ENCODE measurements at regions not wholly inside any gene's neighbourhood (a gene's known extent, or its start where the extent isn't known, plus 50 kb on each side); places are given as distances from the start of the nearest gene placed in this dataset.

DNA sequence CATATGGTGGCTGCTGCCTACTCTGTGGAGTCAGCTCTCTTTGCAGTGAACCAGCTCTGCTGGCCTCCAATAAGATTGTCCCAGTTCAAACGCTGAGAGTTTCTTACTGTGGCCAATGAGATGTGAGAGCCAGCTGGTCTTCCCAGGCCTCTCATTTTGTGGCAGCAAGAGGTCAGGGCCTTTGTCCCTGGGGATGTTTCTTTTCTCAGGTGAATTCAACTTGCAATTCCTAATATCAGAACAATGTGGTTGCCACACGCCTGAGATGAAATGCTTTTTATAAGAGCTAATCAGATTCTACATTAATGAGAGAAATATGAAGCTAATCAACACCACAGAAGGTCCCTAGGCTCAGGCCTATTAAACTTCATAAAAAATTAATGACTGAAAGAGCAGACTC lies 660.1 kb upstream of the CAMK1G start:
- no peak for DNase-seq

DNA sequence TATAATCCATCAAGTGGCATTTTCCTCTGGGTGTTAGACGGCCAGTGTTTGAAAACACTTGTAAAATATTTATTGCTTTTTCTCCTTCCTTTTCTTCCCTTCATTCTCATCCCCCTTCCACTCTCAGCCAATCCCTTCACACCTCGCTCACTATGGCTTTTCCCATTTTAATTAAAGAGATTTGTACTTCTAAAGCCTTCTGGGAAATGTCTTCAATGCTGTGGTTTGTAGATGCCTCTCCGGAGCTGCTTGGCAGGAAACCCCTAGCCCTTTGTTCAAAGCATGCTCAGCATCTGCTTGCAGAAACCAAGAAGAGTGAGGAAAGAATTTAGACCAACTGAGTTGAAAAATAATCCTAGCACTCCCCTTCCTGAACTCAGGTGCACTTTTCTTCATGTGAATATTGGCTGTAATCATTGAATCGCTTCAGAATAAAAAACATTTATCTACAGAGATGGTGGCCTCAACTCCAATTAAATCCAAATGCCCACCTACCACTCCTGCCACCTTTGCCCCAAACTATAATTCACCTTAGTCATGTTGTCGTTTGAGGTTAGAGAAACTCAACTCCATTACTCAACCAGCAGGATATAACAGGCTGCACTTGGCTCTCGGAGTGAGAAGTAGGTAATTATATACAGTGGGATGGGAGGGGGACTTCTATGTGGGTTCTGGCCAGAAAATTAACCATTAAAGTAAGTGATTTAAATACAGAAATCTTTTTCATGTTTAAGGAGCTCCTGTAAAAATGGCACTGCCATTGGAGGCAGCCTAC lies 659.4 kb upstream of the CAMK1G start:
- no peak for DNase-seq

DNA sequence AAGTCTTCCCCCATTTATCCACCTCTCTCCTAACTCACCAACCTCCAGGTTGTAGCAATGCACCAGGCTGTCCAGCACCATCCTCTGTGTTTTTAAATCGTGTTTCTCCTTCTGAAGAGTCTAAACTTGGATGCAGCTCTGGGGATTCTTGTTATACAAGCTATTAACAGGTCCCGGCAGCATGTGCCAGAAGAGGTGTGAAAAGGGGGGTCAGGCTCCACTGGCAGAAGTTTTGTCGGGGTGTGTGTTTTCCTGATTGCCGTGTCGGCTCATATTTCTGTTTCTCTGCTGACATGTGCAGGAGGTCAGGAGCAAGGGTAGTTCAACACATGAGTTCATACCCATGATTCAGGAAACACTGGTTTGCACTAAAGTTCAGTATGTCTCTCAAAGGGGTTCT lies 658.6 kb upstream of the CAMK1G start:
- no peak for DNase-seq

DNA sequence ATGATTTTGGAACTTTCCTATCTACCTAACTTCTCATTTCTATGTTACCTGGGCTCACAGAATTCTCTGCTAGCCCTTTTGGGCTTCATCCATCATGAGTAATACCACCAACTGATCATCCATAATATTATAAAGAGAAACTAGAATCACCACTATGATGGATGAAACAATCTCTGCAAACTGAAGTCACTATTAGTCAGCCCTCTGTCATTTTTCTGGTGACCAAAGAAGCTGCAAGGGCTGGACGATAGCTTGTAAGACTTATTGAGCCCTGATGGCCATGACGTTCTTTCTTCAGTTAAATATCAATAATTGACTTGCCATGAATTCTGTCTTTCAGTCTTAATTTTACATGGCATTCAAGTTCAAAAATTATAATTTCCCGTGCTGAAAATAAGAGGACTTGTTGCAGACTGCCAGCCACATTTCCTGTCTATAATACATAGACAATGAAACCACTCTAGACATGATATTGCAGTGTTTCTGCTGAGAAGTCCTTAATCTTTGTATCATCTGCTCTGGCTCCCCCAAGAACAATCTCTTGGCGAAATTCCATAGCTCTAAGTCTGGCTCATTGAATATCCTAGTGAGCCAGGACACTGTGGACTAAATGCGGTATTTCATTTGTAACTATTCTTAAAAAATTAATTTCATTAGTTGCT lies 655.0 kb upstream of the CAMK1G start:
- no peak for DNase-seq

DNA sequence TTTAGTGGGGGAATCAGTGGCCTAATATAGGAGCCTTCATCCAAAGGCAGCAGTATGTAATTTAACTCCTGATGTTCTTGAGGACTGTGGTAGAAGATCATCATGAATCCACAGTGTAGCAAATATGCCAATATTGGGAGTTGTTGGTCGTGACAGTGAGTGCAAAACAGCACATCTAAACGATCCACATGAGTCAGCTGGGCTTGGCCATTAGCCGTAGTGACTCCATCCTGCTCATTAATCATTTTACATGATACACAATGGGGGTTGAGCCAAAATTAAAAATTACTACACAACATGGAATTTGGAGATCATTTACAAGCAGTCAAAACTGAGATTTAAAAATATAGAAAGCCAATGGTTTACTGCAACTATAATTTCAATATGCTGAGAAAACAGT lies 653.9 kb upstream of the CAMK1G start:
- no peak for DNase-seq

DNA sequence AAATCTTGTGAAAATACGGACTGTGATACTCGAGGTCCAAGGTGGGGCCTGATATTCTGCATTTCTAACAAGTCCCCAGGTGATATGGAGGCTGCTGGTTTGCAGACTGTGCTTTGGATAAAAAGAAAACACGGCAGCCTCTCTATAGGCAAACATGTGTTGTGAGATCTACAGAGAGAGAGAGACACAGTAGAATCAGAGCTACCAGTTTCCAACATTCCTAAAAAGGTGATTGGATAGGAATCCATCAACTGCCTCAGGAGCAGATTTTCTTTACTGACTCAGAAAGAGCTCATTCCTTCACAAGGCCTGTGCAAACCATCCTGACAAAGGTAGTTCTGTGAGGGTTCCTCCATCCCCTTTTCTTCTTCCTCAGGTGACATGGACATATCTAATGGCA lies 651.6 kb upstream of the CAMK1G start:
- DNase-seq, result no peak

DNA sequence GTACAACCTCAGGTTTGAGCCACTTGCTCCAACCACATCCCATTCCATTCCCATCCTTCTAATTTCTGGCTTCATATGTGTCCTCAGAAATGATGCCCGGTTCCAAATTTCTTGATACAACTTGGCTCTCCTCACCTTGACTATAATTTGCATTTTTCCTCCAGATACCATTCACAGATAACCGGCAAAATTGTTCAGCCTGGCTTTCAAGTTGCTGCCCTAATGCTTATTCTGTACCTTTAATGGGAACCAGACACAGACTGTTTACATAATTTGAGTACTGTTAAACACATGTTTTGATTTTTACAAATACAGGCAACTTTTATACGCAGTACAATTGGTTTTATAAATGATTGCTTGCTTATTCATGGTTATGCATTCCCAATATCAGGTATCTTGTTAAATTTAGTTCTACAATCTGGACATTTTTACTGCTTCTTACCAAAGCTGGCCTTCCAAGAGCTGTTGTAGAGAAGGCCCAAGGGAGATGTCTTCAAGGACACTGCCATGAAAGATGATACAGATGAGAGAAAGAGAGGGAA lies 649.5 kb upstream of the CAMK1G start:
- DNase-seq, result no peak

DNA sequence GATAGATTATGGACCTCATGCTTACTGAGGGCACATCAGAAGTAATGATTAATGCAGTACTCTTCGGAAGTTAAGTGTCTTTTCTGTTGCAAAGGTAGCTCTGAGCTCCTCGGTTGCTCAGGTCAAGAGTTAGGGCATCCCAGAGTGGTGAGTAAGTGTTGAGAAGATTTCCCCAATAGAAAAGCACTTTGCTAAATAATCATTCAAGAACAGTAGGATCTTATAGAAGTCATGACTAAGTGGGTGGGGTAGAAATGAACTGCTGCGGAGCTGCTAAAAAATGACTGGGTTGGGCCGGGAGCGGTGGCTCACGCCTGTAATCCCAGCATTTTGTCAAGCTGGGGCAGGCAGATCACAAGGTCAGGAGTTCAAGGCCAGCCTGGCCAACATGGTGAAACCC lies 648.6 kb upstream of the CAMK1G start:
- no peak for DNase-seq

DNA sequence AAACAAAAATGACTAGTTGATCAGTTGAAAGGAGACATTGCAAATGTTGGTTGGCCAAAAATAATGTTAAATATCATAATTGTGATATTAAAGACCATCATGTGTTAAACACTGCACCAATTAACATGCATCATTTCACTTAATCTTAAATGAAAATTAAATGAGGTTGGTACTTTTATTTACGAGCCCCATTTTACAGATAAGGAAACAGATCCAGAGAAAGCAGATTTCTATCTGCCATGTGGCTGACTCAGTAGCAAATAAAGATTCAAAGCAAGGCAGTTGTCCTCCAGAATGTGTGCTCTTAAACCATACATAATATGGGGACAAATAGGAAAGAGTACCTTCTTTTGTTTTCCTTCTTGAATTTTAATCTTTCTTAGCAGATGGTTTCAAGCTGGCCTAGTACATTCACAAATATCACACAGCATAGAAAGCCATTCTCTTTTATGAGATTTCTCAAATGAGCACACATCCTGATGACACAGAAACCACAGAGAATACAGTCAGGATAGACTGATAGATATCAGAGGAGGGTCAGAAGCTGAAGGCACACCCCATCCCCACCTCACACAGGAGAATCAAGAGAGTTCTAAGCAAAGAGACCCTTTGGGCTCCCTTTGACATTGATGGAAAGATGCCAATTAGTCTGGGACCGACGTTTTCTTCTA lies 647.9 kb upstream of the CAMK1G start:
- DNase-seq, result no peak

DNA sequence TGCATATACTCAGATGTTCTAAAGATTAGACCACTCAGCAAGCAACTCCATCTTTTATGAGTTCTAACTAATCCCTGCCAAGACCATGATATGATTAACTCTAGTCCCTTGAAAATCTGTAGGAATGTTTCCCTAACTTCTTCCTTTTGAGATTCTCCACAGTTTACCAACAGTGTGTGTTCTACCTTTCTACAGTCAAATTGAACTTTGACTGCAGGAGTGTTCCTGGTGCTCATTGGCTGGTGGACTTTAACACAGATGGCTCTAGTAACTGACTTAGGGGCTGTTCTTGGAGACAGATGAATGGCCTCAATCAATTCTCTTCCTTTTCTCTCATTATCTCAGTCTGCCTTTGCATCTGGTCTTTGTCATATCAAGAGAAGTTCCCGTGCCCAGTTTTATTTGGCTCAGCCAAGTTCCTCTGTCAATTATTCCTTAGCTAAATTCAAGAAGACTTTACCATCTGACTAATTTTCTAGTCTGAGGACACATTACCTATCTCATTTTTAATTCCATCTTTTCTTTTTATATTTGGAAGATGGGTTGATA lies 643.9 kb upstream of the CAMK1G start:
- no peak for DNase-seq

DNA sequence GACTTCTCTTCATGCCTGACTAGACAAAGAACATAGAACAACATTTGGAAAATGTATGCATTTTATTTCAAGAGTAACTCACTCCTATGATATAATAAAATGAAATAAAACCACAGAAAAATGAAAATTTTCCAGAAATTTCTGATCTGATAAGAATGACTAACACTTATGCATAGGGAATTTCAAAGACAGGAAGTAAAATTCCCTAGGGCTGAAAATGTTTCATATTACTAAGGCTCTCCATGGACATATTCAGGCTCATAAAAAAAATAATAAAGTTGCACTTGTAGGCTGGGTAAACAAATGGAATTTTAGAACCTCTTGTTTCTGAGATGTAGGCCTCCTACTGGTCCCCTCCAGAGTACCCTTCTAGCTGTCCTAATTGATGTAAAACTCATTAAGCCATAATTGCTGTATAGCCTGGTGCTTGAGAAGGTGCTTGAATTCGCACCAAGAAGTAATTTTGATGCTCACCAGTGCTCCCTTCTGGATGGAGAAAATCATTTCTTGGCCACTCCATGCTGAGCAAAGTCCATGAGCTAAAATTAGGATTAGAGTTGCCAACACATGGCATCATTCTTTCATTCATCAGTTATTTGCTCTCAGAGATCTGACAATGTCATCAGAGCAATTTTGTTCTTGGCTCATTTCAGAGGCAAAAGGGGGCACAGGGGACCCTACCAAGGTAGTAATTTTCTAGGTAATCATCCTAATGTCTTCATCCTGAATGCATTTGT lies 641.0 kb upstream of the CAMK1G start:
- no peak for DNase-seq

DNA sequence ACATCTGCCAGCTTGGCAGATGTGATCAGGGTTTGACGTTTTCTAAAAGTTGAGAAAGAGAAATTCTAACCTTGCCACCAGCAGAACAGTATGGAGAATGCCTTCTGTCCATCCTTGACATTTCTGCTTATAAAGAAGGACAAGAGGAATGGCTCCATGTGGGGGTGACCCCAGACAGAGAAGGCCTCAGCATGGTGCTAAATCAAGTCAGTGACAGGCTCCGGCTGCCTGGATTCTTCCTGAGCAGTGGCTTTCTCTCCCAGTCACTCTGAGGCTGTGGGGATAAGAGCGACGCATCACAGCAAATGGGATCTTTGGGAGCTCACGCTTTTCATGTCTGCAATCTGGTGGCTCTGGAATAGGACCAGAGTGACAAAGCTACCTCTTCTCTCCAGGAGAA lies 640.2 kb upstream of the CAMK1G start:
- DNase-seq, result no peak

DNA sequence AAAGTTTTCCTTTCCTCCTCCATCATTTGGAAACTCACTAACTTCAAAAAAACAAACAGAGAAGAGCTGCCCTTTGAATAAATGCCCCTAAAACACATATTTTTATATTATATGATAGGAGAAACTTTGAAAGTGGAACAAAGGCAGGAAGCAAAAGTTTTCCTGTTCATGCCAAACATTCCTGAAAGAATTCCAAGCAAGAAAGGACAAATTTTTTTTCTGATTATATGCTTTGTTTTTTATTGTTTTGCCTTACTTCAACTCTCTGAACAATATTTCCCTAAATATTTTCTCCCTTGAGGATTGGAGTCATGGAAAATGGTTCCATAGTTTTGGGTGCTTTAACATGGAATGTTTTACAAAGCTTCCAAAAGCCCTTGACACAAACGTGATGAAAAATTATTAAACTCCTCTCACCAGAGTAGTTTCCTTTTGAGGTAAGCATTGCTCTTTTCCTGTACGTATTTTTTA lies 638.5 kb upstream of the CAMK1G start:
- DNase-seq, result no peak

DNA sequence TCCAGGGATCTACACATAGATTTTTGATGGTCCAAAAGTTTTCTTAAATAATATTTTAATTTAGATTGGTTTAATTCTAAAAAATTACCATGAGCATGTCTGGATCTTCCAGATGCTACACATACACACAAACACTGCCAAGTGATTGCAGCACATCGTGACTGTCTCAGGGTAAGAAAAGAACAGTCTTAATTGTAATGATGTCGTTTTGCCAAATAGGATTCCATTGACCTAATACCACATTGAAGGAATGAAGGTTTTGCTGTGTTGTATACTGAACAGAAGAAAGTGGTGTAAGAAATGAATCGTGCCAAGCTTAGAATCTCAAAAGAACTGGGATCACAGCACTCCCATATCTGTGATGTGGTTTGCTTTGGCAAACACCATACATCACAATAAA lies 633.3 kb upstream of the CAMK1G start:
- no peak for DNase-seq

DNA sequence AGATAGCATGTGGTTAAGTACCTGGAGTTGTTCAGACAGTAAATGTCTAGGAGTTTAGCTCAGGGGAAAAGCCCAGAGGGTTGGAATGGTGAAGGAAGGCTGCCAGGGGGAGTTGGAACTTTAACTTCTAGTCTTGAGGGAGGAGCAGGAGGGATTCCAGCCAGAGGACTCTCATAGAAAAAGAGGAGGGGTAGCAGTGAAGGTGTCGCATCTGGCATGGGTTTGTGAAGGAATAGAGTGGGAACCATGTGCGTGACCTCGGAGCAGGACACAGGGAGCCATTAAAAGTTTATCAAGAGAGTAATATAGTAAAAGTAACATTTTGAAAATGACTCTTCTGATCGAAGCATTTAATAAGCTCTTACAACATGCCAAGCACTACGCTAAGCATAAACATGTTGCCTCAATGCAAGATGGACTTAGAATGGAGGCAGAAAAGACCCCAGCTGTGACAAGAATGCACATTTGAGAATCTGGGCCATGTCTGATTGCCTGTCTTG lies 632.4 kb upstream of the CAMK1G start:
- no peak for DNase-seq

DNA sequence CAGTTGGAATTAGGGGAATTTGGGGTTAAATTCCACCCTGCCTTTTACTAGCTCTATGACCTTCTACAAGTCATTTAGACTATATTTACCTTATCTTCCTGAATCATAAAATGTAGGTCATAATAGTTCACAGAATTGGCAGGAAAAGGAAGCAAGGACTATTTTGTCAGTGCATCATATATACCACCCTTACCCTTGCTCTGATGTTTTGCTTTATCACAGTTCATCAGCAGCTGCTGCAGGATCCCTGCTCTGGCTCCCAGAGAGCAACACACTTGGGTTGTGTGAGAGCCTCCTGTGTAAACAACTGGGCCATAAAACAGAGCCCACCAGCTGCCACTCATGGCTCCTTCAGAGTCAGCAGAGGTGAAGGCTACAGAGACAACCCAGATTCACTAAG lies 631.6 kb upstream of the CAMK1G start:
- DNase-seq, result no peak

DNA sequence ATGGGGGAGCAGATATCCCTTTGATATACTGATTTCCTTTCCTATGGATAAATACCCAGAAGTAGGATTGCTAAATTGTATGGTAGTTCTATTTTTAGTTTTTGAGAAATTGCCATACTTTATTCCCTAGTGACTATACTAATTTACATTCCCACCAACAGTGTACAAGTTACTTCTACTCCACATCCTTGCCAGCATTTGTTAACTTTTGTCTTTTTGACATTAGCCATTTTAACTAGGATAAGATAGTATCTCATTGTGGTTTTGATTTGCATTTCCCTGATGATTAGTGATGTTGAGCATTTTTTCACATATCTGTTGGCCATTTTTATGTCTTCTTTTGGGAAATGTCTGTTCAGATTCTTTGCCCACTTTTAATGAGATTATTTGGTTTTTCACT lies 620.6 kb upstream of the CAMK1G start:
- DNase-seq, result no peak

DNA sequence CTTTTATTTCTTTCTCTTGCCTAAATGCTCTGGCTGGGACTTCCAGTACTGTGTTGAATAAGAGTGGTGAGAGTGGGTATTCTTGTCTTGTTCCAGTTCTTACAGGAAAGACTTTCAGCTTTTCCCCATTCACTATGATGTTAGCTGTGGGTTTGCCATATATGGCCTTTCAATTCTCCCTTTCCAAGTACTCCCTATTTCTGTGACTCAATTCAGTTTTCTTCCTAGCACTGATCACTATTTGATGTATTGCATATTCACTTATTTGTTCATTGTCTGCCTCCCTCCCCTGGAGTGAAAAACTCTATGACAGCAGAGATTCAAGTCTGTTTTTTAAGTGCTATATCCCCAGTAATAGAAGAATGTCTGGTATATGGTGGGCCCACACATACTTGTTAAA lies 618.2 kb upstream of the CAMK1G start:
- no peak for DNase-seq

DNA sequence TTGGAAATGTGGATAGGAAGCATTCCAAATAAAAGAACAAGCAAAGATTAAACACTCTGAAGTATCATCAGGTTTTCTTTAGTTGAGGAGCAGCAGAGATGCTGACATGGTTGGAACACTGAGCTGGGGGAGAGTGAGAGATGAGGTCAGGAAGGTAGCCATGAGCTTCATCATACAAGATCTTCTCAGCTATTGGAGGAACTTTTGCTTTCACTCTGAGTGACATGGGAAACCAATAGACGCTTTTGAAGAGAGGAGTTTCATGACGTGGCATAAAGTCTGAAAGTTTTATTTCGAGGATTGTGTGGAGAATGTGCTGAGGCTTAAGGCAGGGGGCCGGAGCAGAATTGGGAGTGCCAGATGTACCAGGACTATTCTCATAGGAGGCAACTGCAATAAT lies 616.2 kb upstream of the CAMK1G start:
- DNase-seq, result no peak

DNA sequence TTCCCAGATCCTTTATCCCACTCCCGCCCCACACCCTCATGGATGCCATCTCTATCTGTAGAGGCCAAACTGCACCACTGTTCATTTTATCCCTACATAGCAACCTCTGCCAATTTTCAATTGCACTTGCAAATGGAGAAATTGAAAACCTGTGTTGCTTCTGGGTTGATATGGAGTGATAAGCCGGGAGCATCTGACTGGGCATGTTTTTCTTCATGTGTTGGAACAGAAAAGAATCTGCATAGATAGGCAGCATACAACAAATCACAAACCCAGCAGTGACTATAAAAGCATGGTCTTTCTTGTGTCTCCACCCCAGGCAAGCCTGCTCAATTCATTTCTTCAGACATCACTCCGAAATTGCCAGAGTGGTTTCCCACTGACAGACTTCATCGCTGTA lies 608.8 kb upstream of the CAMK1G start:
- no peak for DNase-seq

DNA sequence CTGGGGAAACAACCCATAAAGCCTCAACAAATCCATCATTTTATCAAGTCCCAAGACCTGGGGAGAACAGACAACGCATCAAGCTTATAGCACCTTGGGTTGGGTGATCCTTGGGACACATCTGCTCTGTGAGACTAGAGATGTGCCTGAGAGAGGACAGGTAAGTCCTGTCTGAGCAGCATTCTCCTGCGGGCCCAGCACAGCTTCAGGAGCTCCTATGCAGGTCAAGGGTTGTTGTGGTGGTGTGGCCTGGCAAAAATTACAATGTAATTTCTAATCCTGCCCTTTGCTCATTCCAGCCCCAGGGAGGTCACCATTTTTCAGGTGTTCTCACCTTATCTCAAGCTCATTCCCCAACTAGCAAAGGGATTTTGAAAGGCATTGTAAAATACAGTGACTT lies 608.1 kb upstream of the CAMK1G start:
- no peak for DNase-seq

DNA sequence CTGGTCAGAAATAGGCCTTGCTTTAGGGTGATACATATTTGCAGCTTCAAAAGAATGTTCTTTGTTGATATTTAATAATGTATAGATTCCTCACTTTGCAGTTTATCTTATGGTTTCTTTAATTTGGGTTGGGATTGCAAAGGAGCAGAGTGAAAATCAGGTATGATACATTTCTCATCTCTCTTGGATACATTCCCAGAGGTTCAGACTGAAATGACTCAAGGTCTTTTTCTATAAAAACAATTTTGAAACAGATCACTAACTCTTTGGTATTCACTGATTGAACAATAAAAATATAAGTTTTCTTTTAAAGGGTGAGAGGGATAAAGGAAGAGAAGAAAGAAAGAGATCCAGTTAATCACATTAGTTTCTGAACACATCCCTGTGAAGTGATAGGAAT lies 606.5 kb upstream of the CAMK1G start:
- no peak for DNase-seq

Measured in activated CD4-positive, alpha-beta T cell treated with anti-CD3 and anti-CD28 coated beads, Interleukin-2, amount 50 U/mL, for 4 hours (primary cell).